Common myeloid progenitor, CD34-positive (primary cell): ENCODE measurements at regions not wholly inside any gene's neighbourhood (a gene's known extent, or its start where the extent isn't known, plus 50 kb on each side); places are given as distances from the start of the nearest gene placed in this dataset.

ENCODE experiments used
- CTCF ChIA-PET: fragments of 350-600 bp; sonication (Branson Sonifier 250); formaldehyde crosslinking; loops from one replicate; lab custom pipeline; 2021; ENCODE audit warnings: antibody characterized with exemption; lab: Charles Lee
- POLR2A ChIA-PET: fragments of 350-600 bp; sonication (Branson Sonifier 250); formaldehyde crosslinking; loops from one replicate; lab custom pipeline; 2021; ENCODE audit warnings: antibody characterized with exemption; lab: Charles Lee
- DNase-seq, 3 donors: peaks; one replicate each; pipeline versions ENCODE4 v3.0.0 to v3.0.0-alpha.2; 2013
- H3K27ac ChIP-seq, 2 experiments: 1 replicate in 1 of 2; 2 replicates in 1 of 2; pipeline ENCODE4 v1.7.0; 2013; ENCODE audit warnings: inconsistent platforms in 2 of 2, low read length in 2 of 2, mild to moderate bottlenecking in 2 of 2, low read depth in 1 of 2, moderate library complexity in 1 of 2; ENCODE audit not compliant: severe bottlenecking in 2 of 2, insufficient read depth in 1 of 2, poor library complexity in 1 of 2
- H3K27me3 ChIP-seq, 5 experiments: replicated peaks in 2 of 5; 1 replicate in 3 of 5; 2 replicates in 2 of 5; pipeline versions ENCODE4 v1.6.1 to v1.7.0; 2013; ENCODE audit warnings: low read length in 4 of 5, mild to moderate bottlenecking in 2 of 5, moderate library complexity in 2 of 5, inconsistent platforms in 1 of 5; ENCODE audit not compliant: insufficient read depth in 5 of 5, control insufficient read depth in 4 of 5
- H3K36me3 ChIP-seq, 4 experiments: 1 replicate in 2 of 4; 2 replicates in 2 of 4; pipeline versions ENCODE4 v1.6.1 to v1.7.0; 2013; ENCODE audit warnings: low read length in 3 of 4, control low read depth in 1 of 4, mild to moderate bottlenecking in 1 of 4; ENCODE audit not compliant: control insufficient read depth in 4 of 4, insufficient read depth in 4 of 4
- H3K4me1 ChIP-seq, 4 experiments: 1 replicate in 3 of 4; 2 replicates in 1 of 4; pipeline versions ENCODE4 v1.6.1 to v1.7.1; 2013; ENCODE audit warnings: low read length in 3 of 4, mild to moderate bottlenecking in 3 of 4, control low read depth in 1 of 4, inconsistent platforms in 1 of 4, moderate library complexity in 1 of 4; ENCODE audit not compliant: control insufficient read depth in 4 of 4, insufficient read depth in 4 of 4; ENCODE audit errors: control extremely low read depth in 1 of 4
- H3K4me3 ChIP-seq, 7 experiments: 1 replicate in 4 of 7; 2 replicates in 3 of 7; pipeline versions ENCODE4 v1.5.1 to v1.7.0; 2013; ENCODE audit warnings: mild to moderate bottlenecking in 7 of 7, low read length in 6 of 7, moderate library complexity in 6 of 7, inconsistent platforms in 2 of 7, low read depth in 2 of 7, control low read depth in 1 of 7; ENCODE audit not compliant: insufficient read depth in 4 of 7, control insufficient read depth in 1 of 7; ENCODE audit errors: extremely low read depth in 1 of 7
- H3K9me3 ChIP-seq, 5 experiments: 1 replicate in 4 of 5; 2 replicates in 1 of 5; pipeline versions ENCODE4 v1.6.1 to v1.7.1; 2013; ENCODE audit warnings: low read length in 4 of 5, mild to moderate bottlenecking in 2 of 5, inconsistent platforms in 1 of 5, low read depth in 1 of 5, moderate library complexity in 1 of 5; ENCODE audit not compliant: control insufficient read depth in 4 of 5, insufficient read depth in 2 of 5; ENCODE audit errors: control extremely low read depth in 1 of 5
- WGBS: methylation state at CpG from one replicate; pipeline ENCODE4 v1.1.5; 2013; ENCODE audit not compliant: insufficient coverage; 5-methylcytosine and 5-hydroxymethylcytosine counted together

GRCh38 chr1:81437213-81437612, 363.5 kb upstream of the ADGRL2 start:
- WGBS, result no CpG with 5 or more reads among the region's 1 CpG
- CTCF ChIA-PET, result no interaction called here
- peaks cover 0 to 7% (median 2%) of the 10 kb centered on the region in 5 experiments for H3K9me3 ChIP-seq
- POLR2A ChIA-PET, result no interaction called here
- no peak overlapping the region for H3K27ac ChIP-seq
- no peak for DNase-seq
- no peaks in the 10 kb centered on the region for H3K36me3 ChIP-seq
- no peak overlapping the region for H3K4me3 ChIP-seq
- no peaks in the 10 kb centered on the region for H3K27me3 ChIP-seq
- peaks cover 0 to 9% (median 0%) of the 10 kb centered on the region in 4 experiments for H3K4me1 ChIP-seq

DNA sequence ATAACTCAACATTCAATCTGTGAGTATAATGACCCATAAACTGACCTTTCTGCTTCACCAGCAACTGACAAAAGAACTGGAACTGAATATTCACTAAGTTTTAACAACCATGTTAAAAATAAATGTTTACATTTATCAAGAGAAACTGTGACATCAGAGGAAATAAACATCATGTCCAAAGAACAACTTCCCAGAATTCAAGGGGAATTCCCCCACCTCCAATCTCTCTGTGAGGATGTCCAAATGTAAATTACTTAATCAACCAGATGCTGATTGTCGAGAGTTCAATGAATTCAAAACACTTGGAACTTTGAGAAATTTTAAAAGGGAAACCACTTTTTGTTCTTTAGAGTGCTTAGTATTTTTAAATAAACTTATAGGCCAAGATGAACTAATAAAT, 365.6 kb upstream of the ADGRL2 start:
- Histone ChIP-seq H3K9me3 (peaks cover 0 to 6% (median 2%) of the 10 kb centered on the region in 5 experiments), H3K36me3 (no peaks in the 10 kb centered on the region), H3K27me3 (no peaks in the 10 kb centered on the region), H3K4me3 (no peak overlapping the region), H3K27ac (no peak overlapping the region), H3K4me1 (peaks cover 0 to 17% (median 7%) of the 10 kb centered on the region in 4 experiments)
- ChIA-PET POLR2A (no interaction called here), CTCF (no interaction called here)
- DNase-seq, result no peak
- WGBS, result no CpG with 5 or more reads among the region's 1 CpG

DNA sequence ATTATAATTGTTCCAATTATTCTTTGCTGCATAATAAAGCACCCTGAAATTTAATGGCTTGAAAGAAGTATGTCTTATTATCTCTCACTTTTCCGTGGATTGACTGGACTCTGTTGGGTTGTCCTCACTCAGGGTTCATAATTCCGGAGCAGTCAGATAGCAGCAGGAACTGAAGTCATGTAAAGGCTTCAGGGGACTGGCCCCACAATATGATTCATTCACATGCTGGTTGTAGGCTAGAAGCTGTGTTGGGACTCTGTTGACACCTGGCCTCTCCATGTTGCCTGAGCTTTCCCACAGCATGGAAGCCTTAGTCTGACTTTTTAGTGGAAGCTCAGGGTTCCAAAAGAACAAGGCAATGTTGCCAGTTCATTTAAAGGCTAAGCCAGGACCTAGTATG, 367.1 kb upstream of the ADGRL2 start:
- Histone ChIP-seq H3K27me3 (no peaks in the 10 kb centered on the region), H3K9me3 (no peaks in the 10 kb centered on the region), H3K27ac (no peak overlapping the region), H3K4me3 (no peak overlapping the region), H3K4me1 (peaks cover 0 to 17% (median 7%) of the 10 kb centered on the region in 4 experiments), H3K36me3 (no peaks in the 10 kb centered on the region)
- no peak for DNase-seq
- CTCF ChIA-PET, result no interaction called here
- POLR2A ChIA-PET, result no interaction called here
- 88% methylated on average over 2 of the region's 2 CpGs for WGBS

GRCh38 chr1:81432654-81433109, 368.1 kb upstream of the ADGRL2 start:
- H3K27ac ChIP-seq, result no peak overlapping the region
- no peak overlapping the region for H3K4me3 ChIP-seq
- CTCF ChIA-PET, result no interaction called here
- POLR2A ChIA-PET, result no interaction called here
- no peaks in the 10 kb centered on the region for H3K9me3 ChIP-seq
- H3K27me3 ChIP-seq, result no peaks in the 10 kb centered on the region
- H3K4me1 ChIP-seq, result peaks cover 0 to 14% (median 7%) of the 10 kb centered on the region in 4 experiments
- DNase-seq, result no peak
- no peaks in the 10 kb centered on the region for H3K36me3 ChIP-seq
- WGBS, result 98% methylated on average over 6 of the region's 8 CpGs

GRCh38 chr1:81432059-81432458, 368.7 kb upstream of the ADGRL2 start:
- no peak for DNase-seq
- H3K4me3 ChIP-seq, result no peak overlapping the region
- H3K27me3 ChIP-seq, result no peaks in the 10 kb centered on the region
- 100% methylated on average over 3 of the region's 4 CpGs for WGBS
- POLR2A ChIA-PET, result no interaction called here
- no peaks in the 10 kb centered on the region for H3K9me3 ChIP-seq
- no peaks in the 10 kb centered on the region for H3K36me3 ChIP-seq
- no peak overlapping the region for H3K27ac ChIP-seq
- CTCF ChIA-PET, result no interaction called here
- H3K4me1 ChIP-seq, result peaks cover 0 to 12% (median 6%) of the 10 kb centered on the region in 4 experiments

- no peaks in the 10 kb centered on the region for H3K9me3 ChIP-seq
- H3K4me1 ChIP-seq, result peaks cover 0 to 12% (median 6%) of the 10 kb centered on the region in 4 experiments
- CTCF ChIA-PET, result no interaction called here
- POLR2A ChIA-PET, result no interaction called here
- no peaks in the 10 kb centered on the region for H3K27me3 ChIP-seq
- WGBS, result no CpG with 5 or more reads among the region's 2 CpGs
- DNase-seq, result no peak
- no peak overlapping the region for H3K27ac ChIP-seq
- H3K36me3 ChIP-seq, result no peaks in the 10 kb centered on the region
- no peak overlapping the region for H3K4me3 ChIP-seq
Measured at GRCh38 chr1:81431624-81432000, 369.1 kb upstream of the ADGRL2 start.

- ChIA-PET CTCF (no interaction called here), POLR2A (no interaction called here)
- no peaks in the 10 kb centered on the region for H3K36me3 ChIP-seq
- no peaks in the 10 kb centered on the region for H3K9me3 ChIP-seq
- peak; percentile 7 to 70 (median 61) for DNase-seq
- H3K27me3 ChIP-seq, result no peaks in the 10 kb centered on the region
- WGBS, result 50% methylated on average over 3 of the region's 6 CpGs
- H3K4me1 ChIP-seq, result peaks cover 0 to 12% (median 6%) of the 10 kb centered on the region in 4 experiments
- no peak overlapping the region for H3K27ac ChIP-seq
- H3K4me3 ChIP-seq, result peak overlapping the region in 1 of 7 experiments; percentile 10
Measured at GRCh38 chr1:81430955-81431623, 369.6 kb upstream of the ADGRL2 start.
